B cell (primary cell): ENCODE measurements at regions not wholly inside any gene's neighbourhood (a gene's known extent, or its start where the extent isn't known, plus 50 kb on each side); places are given as distances from the start of the nearest gene placed in this dataset.

Experiments used
- CTCF ChIP-seq: fragments of 200-600 bp; IDR thresholded peaks from one replicate; pipeline ENCODE4 v1.8.0; 2022; ENCODE audit warnings: antibody characterized with exemption, mild to moderate bottlenecking
- EZH2 ChIP-seq: IDR thresholded peaks from 2 replicates; pipeline ENCODE4 v1.6.1; 2012; ENCODE audit warnings: borderline replicate concordance, low read depth, mild to moderate bottlenecking, moderate library complexity, low read length; ENCODE audit not compliant: insufficient read depth, poor library complexity, severe bottlenecking

GRCh38 chr5:8381972-8382371 is 513.0 kb downstream of the MTRR start:
- TF ChIP-seq CTCF = no peak
- TF ChIP-seq EZH2 = no peak
